Esophagus squamous epithelium (tissue), 4 donors: ENCODE measurements at regions not wholly inside any gene's neighbourhood (a gene's known extent, or its start where the extent isn't known, plus 50 kb on each side); places are given as distances from the start of the nearest gene placed in this dataset.

ENCODE experiments used
- POLR2A ChIP-seq, 4 donors: fragments of 450-650 bp; IDR thresholded peaks; one replicate each; pipeline ENCODE4 v1.6.1; 2017; ENCODE audit warnings: antibody characterized with exemption in 4 of 4, mild to moderate bottlenecking in 4 of 4, moderate library complexity in 3 of 4
- TF ChIP-seq, protein P1 (sequence below), 6 experiments: fragments of 450-650 bp in 4 of 6; fragments of 200-600 bp in 2 of 6; sonication (generic) in 2 of 6; IDR thresholded peaks; one replicate each; pipeline ENCODE4 v1.5.1; 2016 to 2019; ENCODE audit warnings: antibody characterized with exemption in 6 of 6, mild to moderate bottlenecking in 4 of 6, moderate library complexity in 4 of 6

DNA sequence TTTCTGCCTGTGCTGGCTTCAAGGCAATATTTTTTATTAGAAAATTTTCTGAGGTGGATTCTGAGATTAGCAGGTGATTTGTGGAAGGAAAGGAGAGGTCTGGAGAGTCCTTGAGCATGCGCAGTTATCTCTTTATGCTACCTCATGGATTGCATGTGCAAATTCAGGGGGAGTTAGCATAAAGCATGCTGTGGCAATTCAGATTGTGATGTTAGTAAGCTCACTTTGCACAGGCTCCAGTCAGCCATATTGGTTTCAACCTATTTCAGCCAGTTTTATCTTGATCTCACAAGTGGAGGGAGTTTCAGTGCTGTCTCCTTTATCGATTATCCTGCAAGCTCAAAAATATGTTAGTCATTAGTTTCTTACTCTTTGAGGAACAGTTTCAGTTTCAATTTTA, 2012.3 kb upstream of the PIK3C3 start:
- TF ChIP-seq, protein P1, sequence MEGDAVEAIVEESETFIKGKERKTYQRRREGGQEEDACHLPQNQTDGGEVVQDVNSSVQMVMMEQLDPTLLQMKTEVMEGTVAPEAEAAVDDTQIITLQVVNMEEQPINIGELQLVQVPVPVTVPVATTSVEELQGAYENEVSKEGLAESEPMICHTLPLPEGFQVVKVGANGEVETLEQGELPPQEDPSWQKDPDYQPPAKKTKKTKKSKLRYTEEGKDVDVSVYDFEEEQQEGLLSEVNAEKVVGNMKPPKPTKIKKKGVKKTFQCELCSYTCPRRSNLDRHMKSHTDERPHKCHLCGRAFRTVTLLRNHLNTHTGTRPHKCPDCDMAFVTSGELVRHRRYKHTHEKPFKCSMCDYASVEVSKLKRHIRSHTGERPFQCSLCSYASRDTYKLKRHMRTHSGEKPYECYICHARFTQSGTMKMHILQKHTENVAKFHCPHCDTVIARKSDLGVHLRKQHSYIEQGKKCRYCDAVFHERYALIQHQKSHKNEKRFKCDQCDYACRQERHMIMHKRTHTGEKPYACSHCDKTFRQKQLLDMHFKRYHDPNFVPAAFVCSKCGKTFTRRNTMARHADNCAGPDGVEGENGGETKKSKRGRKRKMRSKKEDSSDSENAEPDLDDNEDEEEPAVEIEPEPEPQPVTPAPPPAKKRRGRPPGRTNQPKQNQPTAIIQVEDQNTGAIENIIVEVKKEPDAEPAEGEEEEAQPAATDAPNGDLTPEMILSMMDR (IDR thresholded peaks at IDR 0.05): no peak
- TF ChIP-seq POLR2A (IDR thresholded peaks at IDR 0.05): no peak
